Panc1 (cell line): ENCODE measurements at regions not wholly inside any gene's neighbourhood (a gene's known extent, or its start where the extent isn't known, plus 50 kb on each side); places are given as distances from the start of the nearest gene placed in this dataset.

Source experiments
- POLR2AphosphoS5 ChIP-seq: IDR thresholded peaks from 2 replicates; pipeline ENCODE4 v1.6.1; 2012; ENCODE audit warnings: mild to moderate bottlenecking, low read depth, low read length, moderate library complexity
- SIN3A ChIP-seq: IDR thresholded peaks from 2 replicates; pipeline ENCODE4 v1.6.1; 2012; ENCODE audit warnings: low read depth, mild to moderate bottlenecking, low read length, moderate library complexity, borderline replicate concordance; ENCODE audit not compliant: insufficient read depth
- TCF7L2 ChIP-seq: IDR thresholded peaks from 2 replicates; pipeline ENCODE4 v1.6.1; 2011; ENCODE audit warnings: mild to moderate bottlenecking, low read depth, low read length, inconsistent platforms
- TF ChIP-seq, protein P1 (sequence below): fragments of 450-650 bp; IDR thresholded peaks from 2 replicates; pipeline ENCODE4 v1.5.1; 2017; ENCODE audit warnings: mild to moderate bottlenecking
- TF ChIP-seq, protein P2 (sequence below), 2 experiments: IDR thresholded peaks; 2 replicates each; pipeline ENCODE4 v1.6.1; 2011 to 2012; ENCODE audit warnings: low read depth in 2 of 2, control low read depth in 1 of 2, low read length in 1 of 2, mild to moderate bottlenecking in 1 of 2, moderate library complexity in 1 of 2; ENCODE audit not compliant: insufficient read depth in 1 of 2

DNA sequence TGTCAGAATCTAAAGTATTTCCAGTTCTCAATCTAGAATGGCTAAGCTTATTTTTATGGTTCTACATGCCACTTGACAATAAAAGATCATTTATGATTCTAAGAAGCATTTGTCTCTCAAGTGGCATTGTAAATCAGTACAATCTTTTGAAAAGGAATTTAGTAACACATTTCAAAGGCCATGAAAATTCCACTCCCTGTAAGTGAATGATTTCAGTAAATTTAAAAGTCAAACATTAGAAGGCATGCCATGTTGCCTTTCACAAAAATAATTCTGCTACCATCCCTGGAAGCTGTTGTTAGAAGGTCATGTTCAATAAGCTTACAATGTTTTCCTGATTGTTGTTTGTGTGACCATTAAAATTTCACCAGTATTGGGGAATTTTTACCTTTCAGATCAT is 142.9 kb downstream of the RPIA start:
- TF ChIP-seq POLR2AphosphoS5 (no peak), SIN3A (no peak), TCF7L2 (no peak)
- TF ChIP-seq, protein P1, sequence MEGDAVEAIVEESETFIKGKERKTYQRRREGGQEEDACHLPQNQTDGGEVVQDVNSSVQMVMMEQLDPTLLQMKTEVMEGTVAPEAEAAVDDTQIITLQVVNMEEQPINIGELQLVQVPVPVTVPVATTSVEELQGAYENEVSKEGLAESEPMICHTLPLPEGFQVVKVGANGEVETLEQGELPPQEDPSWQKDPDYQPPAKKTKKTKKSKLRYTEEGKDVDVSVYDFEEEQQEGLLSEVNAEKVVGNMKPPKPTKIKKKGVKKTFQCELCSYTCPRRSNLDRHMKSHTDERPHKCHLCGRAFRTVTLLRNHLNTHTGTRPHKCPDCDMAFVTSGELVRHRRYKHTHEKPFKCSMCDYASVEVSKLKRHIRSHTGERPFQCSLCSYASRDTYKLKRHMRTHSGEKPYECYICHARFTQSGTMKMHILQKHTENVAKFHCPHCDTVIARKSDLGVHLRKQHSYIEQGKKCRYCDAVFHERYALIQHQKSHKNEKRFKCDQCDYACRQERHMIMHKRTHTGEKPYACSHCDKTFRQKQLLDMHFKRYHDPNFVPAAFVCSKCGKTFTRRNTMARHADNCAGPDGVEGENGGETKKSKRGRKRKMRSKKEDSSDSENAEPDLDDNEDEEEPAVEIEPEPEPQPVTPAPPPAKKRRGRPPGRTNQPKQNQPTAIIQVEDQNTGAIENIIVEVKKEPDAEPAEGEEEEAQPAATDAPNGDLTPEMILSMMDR = no peak
- TF ChIP-seq, protein P2, sequence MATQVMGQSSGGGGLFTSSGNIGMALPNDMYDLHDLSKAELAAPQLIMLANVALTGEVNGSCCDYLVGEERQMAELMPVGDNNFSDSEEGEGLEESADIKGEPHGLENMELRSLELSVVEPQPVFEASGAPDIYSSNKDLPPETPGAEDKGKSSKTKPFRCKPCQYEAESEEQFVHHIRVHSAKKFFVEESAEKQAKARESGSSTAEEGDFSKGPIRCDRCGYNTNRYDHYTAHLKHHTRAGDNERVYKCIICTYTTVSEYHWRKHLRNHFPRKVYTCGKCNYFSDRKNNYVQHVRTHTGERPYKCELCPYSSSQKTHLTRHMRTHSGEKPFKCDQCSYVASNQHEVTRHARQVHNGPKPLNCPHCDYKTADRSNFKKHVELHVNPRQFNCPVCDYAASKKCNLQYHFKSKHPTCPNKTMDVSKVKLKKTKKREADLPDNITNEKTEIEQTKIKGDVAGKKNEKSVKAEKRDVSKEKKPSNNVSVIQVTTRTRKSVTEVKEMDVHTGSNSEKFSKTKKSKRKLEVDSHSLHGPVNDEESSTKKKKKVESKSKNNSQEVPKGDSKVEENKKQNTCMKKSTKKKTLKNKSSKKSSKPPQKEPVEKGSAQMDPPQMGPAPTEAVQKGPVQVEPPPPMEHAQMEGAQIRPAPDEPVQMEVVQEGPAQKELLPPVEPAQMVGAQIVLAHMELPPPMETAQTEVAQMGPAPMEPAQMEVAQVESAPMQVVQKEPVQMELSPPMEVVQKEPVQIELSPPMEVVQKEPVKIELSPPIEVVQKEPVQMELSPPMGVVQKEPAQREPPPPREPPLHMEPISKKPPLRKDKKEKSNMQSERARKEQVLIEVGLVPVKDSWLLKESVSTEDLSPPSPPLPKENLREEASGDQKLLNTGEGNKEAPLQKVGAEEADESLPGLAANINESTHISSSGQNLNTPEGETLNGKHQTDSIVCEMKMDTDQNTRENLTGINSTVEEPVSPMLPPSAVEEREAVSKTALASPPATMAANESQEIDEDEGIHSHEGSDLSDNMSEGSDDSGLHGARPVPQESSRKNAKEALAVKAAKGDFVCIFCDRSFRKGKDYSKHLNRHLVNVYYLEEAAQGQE (IDR thresholded peaks at IDR 0.05; ENCODE audit: insufficient read depth in 1 of 2, low read depth in 2 of 2, low read length in 1 of 2) = no peak
